HUES48 (cell line): ENCODE measurements at regions not wholly inside any gene's neighbourhood (a gene's known extent, or its start where the extent isn't known, plus 50 kb on each side); places are given as distances from the start of the nearest gene placed in this dataset.

Experiments used
- H3K27ac ChIP-seq: one replicate; pipeline ENCODE4 v1.7.0; 2013; ENCODE audit warnings: low read depth, low read length, inconsistent platforms
- H3K27me3 ChIP-seq: 2 replicates; pipeline ENCODE4 v1.6.1; 2013; ENCODE audit warnings: mild to moderate bottlenecking, low read length; ENCODE audit not compliant: control insufficient read depth, insufficient read depth
- H3K36me3 ChIP-seq: 2 replicates; pipeline ENCODE4 v1.6.1; 2013; ENCODE audit warnings: low read length; ENCODE audit not compliant: control insufficient read depth, insufficient read depth
- H3K4me1 ChIP-seq: 2 replicates; pipeline ENCODE4 v1.6.1; 2013; ENCODE audit warnings: mild to moderate bottlenecking, low read length; ENCODE audit not compliant: control insufficient read depth, insufficient read depth
- H3K4me3 ChIP-seq: 2 replicates; pipeline ENCODE4 v1.5.1; 2013; ENCODE audit warnings: mild to moderate bottlenecking, low read depth, low read length
- H3K9ac ChIP-seq: 2 replicates; pipeline ENCODE4 v1.6.1; 2013; ENCODE audit warnings: mild to moderate bottlenecking, low read depth, low read length, moderate library complexity
- H3K9me3 ChIP-seq: 2 replicates; pipeline ENCODE4 v1.6.1; 2013; ENCODE audit warnings: low read length; ENCODE audit not compliant: control insufficient read depth, insufficient read depth

DNA sequence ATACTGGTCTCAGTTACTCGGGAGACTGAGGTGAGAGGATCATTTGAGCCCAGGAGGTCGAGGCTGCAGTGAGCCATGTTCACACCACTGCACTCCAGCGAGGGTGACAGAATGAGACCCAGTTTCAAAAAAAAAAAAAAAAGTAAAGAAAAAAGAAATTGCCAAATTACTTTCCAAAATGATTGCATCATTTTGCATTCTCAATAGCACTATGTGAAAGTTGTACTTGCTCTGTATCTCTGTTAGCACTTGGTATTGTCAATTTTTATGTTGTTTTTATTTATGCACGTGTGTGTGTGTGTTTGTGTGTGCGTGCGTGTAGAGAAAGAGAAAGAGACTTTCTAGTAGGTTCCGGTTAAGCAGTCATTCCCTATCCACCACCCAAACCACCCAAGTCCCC lies 328.4 kb downstream of the RAB3C start:
- Histone ChIP-seq H3K27me3 (no peaks in the 10 kb centered on the region), H3K27ac (no peak overlapping the region), H3K9ac (no peak overlapping the region), H3K36me3 (no peaks in the 10 kb centered on the region), H3K4me3 (no peak overlapping the region), H3K4me1 (peaks cover 10% of the 10 kb centered on the region), H3K9me3 (no peaks in the 10 kb centered on the region; the same call in 1 of the 2 replicates)

GRCh38 chr5:58912116-58912515 lies 329.2 kb downstream of the RAB3C start:
- H3K9me3 ChIP-seq, result no peaks in the 10 kb centered on the region; the same call in 1 of the 2 replicates
- H3K9ac ChIP-seq, result no peak overlapping the region
- H3K4me3 ChIP-seq, result no peak overlapping the region
- peaks cover under 1% of the 10 kb centered on the region; the same call in 1 of the 2 replicates for H3K27me3 ChIP-seq
- no peak overlapping the region for H3K27ac ChIP-seq
- no peaks in the 10 kb centered on the region for H3K36me3 ChIP-seq
- peaks cover 19% of the 10 kb centered on the region for H3K4me1 ChIP-seq

DNA sequence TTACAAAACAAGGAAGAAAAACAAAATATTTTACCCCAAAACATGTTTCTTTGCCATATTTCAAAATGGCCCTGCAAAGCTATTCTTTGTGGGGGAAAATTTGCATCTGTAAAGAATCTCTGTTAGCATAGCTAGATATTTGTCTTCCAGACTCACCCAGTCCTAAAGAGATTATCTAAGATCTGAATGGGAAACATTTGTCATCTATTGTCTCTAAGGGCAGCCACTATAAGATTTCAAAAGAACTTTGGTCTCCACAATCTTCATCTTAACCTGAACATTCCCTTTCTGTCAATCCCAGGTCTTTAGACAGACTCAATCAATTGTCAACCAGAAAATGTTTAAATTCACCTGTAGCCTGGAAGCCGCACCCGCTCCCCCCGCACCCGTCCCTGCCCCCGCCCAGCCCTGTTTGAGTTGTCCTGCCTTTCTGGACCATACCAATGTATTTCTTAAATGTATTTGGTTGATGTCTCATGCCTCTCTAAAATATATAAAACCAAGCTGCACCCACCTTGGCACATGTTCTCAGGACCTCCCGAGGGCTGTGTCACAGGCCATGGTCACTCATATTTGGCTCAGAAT lies 330.6 kb downstream of the RAB3C start:
- no peak overlapping the region for H3K4me3 ChIP-seq

DNA sequence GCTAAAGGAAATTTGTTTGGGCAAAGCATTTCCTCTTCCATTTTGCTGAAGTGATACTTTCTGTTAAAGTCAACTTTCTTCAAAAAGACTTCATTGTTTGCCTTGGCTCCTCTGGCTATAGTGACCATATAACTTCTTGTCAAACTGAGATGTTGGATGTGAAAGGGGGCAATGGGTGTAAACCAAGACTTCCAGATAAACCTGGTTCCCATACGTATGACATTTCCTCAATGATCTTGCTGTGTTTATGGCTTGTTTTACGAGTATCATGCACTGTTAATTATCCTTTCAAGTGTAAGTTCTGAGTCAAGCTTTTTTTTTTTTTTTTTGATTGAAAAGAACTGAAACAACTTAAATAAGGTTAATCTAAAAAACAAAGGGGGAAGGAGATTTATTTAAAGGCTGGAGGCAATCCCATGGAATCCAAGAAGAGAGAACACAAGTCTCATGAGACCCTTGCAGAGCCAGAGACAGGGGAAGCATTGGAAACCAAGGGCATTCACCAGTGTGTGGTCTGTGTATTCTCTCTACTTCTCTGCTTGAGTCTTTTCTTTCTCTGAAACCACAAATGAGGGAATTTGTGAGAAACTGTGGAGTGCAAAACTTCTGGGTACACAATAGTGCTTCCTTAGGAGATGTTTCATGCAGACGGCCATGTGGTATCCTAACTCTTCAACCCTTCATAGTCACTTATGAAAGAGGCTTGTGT lies 335.3 kb downstream of the RAB3C start:
- H3K36me3 ChIP-seq, result no peaks in the 10 kb centered on the region
- no peak overlapping the region; the same call in 1 of the 2 replicates for H3K4me3 ChIP-seq
- H3K27me3 ChIP-seq, result peaks cover 27% of the 10 kb centered on the region
- no peak overlapping the region for H3K9ac ChIP-seq
- no peaks in the 10 kb centered on the region for H3K9me3 ChIP-seq
- H3K4me1 ChIP-seq, result peaks cover 47% of the 10 kb centered on the region
- no peak overlapping the region for H3K27ac ChIP-seq

More for the DNA sequence above, 330.6 kb downstream of the RAB3C start:
- Histone ChIP-seq H3K4me1 (peaks cover 32% of the 10 kb centered on the region), H3K9me3 (no peaks in the 10 kb centered on the region; the same call in 1 of the 2 replicates), H3K27me3 (peaks cover 7% of the 10 kb centered on the region), H3K9ac (no peak overlapping the region), H3K36me3 (no peaks in the 10 kb centered on the region), H3K27ac (peak overlapping the region; percentile 21)
